Esophagus muscularis mucosa (tissue), 3 donors: ENCODE measurements at regions not wholly inside any gene's neighbourhood (a gene's known extent, or its start where the extent isn't known, plus 50 kb on each side); places are given as distances from the start of the nearest gene placed in this dataset.

Experiments
- EP300 ChIP-seq: sonication (generic); formaldehyde crosslinking; IDR thresholded peaks from one replicate; pipeline ENCODE4 v1.6.1; 2017; ENCODE audit warnings: antibody characterized with exemption
- TF ChIP-seq, protein P1 (sequence below), 3 experiments: fragments of 200-600 bp in 2 of 3; fragments of 450-650 bp in 1 of 3; sonication (generic) in 2 of 3; IDR thresholded peaks; one replicate each; pipeline ENCODE4 v1.5.1; 2017 to 2019; ENCODE audit warnings: antibody characterized with exemption in 3 of 3, mild to moderate bottlenecking in 2 of 3, moderate library complexity in 1 of 3

DNA sequence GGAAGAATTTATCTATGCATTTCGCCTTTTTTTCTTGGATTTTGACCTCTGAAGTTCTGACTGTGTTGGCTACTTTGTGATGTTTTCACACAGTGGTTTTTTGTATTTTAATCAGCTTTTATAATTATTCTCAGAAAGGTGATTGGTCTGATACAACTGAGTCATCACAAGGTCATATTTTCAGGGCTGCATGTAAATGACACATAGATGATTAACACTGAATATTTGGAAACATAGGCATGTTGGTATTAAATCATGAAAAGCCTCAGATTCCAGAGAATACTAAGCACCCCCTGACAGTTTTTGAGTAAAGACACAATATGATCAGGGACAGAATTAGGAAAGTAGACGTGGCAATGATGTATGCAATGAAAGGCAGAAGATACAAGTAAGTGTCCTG lies 175.5 kb upstream of the SLCO3A1 start:
- TF ChIP-seq, protein P1, sequence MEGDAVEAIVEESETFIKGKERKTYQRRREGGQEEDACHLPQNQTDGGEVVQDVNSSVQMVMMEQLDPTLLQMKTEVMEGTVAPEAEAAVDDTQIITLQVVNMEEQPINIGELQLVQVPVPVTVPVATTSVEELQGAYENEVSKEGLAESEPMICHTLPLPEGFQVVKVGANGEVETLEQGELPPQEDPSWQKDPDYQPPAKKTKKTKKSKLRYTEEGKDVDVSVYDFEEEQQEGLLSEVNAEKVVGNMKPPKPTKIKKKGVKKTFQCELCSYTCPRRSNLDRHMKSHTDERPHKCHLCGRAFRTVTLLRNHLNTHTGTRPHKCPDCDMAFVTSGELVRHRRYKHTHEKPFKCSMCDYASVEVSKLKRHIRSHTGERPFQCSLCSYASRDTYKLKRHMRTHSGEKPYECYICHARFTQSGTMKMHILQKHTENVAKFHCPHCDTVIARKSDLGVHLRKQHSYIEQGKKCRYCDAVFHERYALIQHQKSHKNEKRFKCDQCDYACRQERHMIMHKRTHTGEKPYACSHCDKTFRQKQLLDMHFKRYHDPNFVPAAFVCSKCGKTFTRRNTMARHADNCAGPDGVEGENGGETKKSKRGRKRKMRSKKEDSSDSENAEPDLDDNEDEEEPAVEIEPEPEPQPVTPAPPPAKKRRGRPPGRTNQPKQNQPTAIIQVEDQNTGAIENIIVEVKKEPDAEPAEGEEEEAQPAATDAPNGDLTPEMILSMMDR (IDR thresholded peaks at IDR 0.05), result no peak
- TF ChIP-seq EP300, result no peak
